HepG2 (cell line): ENCODE measurements at regions not wholly inside any gene's neighbourhood (a gene's known extent, or its start where the extent isn't known, plus 50 kb on each side); places are given as distances from the start of the nearest gene placed in this dataset.

Source experiments
- ARHGAP35 ChIP-seq: sonication (generic); formaldehyde crosslinking; IDR thresholded peaks from 2 replicates; pipeline ENCODE4 v1.9.0; 2022; ENCODE audit warnings: mild to moderate bottlenecking, inconsistent platforms, moderate library complexity, missing genetic modification reagents, borderline replicate concordance
- GABPA ChIP-seq, 2 experiments: IDR thresholded peaks; 2 replicates each; pipeline ENCODE4 v1.6.1; 2011 to 2016; ENCODE audit warnings: low read depth in 2 of 2, low read length in 1 of 2, missing biosample characterization in 1 of 2, missing genetic modification characterization in 1 of 2
- HDAC2 ChIP-seq: sonication (generic); formaldehyde crosslinking; IDR thresholded peaks from 2 replicates; pipeline ENCODE4 v1.4.0; 2020; ENCODE audit warnings: missing genetic modification reagents
- NCOA2 ChIP-seq: sonication (generic); formaldehyde crosslinking; IDR thresholded peaks from 2 replicates; pipeline ENCODE4 v1.8.0; 2022; ENCODE audit warnings: inconsistent platforms
- NFE2 ChIP-seq: sonication (generic); formaldehyde crosslinking; IDR thresholded peaks from 2 replicates; pipeline ENCODE4 v1.4.0; 2020; ENCODE audit warnings: missing genetic modification reagents
- NFYB ChIP-seq: sonication (generic); formaldehyde crosslinking; IDR thresholded peaks from 2 replicates; pipeline ENCODE4 v1.4.0; 2020; ENCODE audit warnings: missing genetic modification reagents
- ZBTB3 ChIP-seq: sonication (generic); formaldehyde crosslinking; IDR thresholded peaks from 2 replicates; pipeline ENCODE4 v1.4.0; 2020; ENCODE audit warnings: low read depth, mild to moderate bottlenecking, moderate library complexity, missing genetic modification reagents, borderline replicate concordance
- ZBTB38 ChIP-seq: sonication (generic); formaldehyde crosslinking; IDR thresholded peaks from 2 replicates; pipeline ENCODE4 v1.5.1; 2020; ENCODE audit warnings: mild to moderate bottlenecking, missing genetic modification reagents
- ZNF12 ChIP-seq: sonication (generic); formaldehyde crosslinking; IDR thresholded peaks from 2 replicates; pipeline ENCODE4 v1.5.0; 2020; ENCODE audit warnings: missing genetic modification reagents
- ZNF232 ChIP-seq: sonication (generic); formaldehyde crosslinking; IDR thresholded peaks from 2 replicates; pipeline ENCODE4 v1.4.0; 2020; ENCODE audit warnings: missing genetic modification reagents, borderline replicate concordance
- ZNF326 ChIP-seq: sonication (generic); formaldehyde crosslinking; IDR thresholded peaks from 2 replicates; pipeline ENCODE4 v1.4.0; 2020; ENCODE audit warnings: missing genetic modification reagents, borderline replicate concordance
- ZNF337 ChIP-seq: sonication (generic); formaldehyde crosslinking; IDR thresholded peaks from 2 replicates; pipeline ENCODE4 v1.5.1; 2020; ENCODE audit warnings: missing genetic modification reagents, low read depth, mild to moderate bottlenecking, borderline replicate concordance
- ZNF564 ChIP-seq: sonication (generic); formaldehyde crosslinking; IDR thresholded peaks from 2 replicates; pipeline ENCODE4 v1.8.1; 2023; ENCODE audit warnings: mild to moderate bottlenecking, missing genetic modification reagents
- ZSCAN21 ChIP-seq: sonication (generic); formaldehyde crosslinking; IDR thresholded peaks from 2 replicates; pipeline ENCODE4 v1.8.0; 2022; ENCODE audit warnings: mild to moderate bottlenecking, missing genetic modification reagents, moderate library complexity, borderline replicate concordance
- TF ChIP-seq, protein P1 (sequence below): IDR thresholded peaks from 2 replicates; pipeline ENCODE4 v1.6.1; 2016
- TF ChIP-seq, protein P2 (sequence below): sonication (generic); formaldehyde crosslinking; IDR thresholded peaks from 2 replicates; pipeline ENCODE4 v1.5.1; 2020; ENCODE audit warnings: mild to moderate bottlenecking, missing genetic modification reagents, moderate library complexity
- TF ChIP-seq, protein P3 (sequence below): sonication (generic); formaldehyde crosslinking; IDR thresholded peaks from 2 replicates; pipeline ENCODE4 v1.4.0; 2020; ENCODE audit warnings: low read depth, mild to moderate bottlenecking, missing genetic modification reagents
- TF ChIP-seq, protein P4 (sequence below): sonication (generic); formaldehyde crosslinking; IDR thresholded peaks from 2 replicates; pipeline ENCODE4 v1.4.0; 2020; ENCODE audit warnings: low read depth, mild to moderate bottlenecking, missing genetic modification reagents
- TF ChIP-seq, protein P5 (sequence below): sonication (generic); formaldehyde crosslinking; IDR thresholded peaks from 2 replicates; pipeline ENCODE4 v1.8.1; 2023; ENCODE audit warnings: mild to moderate bottlenecking, missing genetic modification reagents

DNA sequence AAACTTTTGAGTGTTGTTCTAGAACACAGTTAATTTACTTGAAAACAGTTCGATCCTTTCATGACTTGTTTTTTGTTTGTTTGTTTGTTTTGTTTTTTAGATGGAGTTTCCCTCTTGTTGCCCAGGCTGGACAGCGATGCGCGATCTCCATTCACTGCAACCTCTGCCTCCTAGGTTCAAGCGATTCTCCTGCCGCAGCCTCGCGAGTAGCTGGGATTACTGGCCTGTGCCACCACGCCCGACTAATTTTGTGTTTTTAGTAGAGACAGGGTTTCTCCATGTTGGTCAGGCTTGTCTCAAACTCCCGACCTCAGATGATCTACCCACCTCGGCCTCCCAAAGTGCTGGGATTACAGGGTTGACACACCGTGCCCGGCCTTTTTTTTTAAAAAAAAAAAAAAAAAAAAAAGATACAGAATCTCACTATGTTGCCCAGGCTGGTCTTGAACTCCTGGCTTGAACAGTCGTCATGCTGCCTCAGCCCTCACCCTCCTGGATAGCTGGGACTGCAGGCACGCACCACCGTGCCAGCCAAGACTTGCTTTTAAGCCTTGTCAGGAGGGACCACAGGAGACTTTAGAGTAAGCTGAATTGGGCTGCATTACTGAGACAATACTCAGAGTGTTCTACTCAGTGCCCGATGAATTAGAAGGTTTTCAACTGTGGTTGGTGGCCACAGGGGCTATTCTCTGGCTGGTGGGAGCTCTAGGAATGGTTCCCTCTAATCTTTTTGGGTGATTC, 76.7 kb upstream of the SLC22A16 start (continued):
- TF ChIP-seq ZBTB38 (CRISPR knock-in tag) (peak; percentile 68; the same call in 1 of the 2 replicates), ZNF564 (CRISPR knock-in tag) (no peak), NFE2 (CRISPR knock-in tag) (no peak), ZNF337 (no peak), ARHGAP35 (CRISPR knock-in tag) (no peak), NCOA2 (CRISPR knock-in tag) (no peak), ZSCAN21 (CRISPR knock-in tag) (no peak), ZNF326 (no peak), GABPA (IDR thresholded peaks at IDR 0.05; ENCODE audit: low read depth, low read length) (no peak), GABPA (CRISPR knock-in tag; IDR thresholded peaks at IDR 0.05; ENCODE audit: low read depth) (no peak), ZNF12 (CRISPR knock-in tag) (no peak), NFYB (no peak), ZBTB3 (CRISPR knock-in tag) (no peak), ZNF232 (CRISPR knock-in tag) (no peak), HDAC2 (CRISPR knock-in tag) (0 out of 2 replicates have a peak, but pooled peaks have one; percentile 3)
- TF ChIP-seq, protein P1, sequence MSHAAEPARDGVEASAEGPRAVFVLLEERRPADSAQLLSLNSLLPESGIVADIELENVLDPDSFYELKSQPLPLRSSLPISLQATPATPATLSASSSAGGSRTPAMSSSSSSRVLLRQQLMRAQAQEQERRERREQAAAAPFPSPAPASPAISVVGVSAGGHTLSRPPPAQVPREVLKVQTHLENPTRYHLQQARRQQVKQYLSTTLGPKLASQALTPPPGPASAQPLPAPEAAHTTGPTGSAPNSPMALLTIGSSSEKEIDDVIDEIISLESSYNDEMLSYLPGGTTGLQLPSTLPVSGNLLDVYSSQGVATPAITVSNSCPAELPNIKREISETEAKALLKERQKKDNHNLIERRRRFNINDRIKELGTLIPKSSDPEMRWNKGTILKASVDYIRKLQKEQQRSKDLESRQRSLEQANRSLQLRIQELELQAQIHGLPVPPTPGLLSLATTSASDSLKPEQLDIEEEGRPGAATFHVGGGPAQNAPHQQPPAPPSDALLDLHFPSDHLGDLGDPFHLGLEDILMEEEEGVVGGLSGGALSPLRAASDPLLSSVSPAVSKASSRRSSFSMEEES, result no peak
- TF ChIP-seq, protein P2, sequence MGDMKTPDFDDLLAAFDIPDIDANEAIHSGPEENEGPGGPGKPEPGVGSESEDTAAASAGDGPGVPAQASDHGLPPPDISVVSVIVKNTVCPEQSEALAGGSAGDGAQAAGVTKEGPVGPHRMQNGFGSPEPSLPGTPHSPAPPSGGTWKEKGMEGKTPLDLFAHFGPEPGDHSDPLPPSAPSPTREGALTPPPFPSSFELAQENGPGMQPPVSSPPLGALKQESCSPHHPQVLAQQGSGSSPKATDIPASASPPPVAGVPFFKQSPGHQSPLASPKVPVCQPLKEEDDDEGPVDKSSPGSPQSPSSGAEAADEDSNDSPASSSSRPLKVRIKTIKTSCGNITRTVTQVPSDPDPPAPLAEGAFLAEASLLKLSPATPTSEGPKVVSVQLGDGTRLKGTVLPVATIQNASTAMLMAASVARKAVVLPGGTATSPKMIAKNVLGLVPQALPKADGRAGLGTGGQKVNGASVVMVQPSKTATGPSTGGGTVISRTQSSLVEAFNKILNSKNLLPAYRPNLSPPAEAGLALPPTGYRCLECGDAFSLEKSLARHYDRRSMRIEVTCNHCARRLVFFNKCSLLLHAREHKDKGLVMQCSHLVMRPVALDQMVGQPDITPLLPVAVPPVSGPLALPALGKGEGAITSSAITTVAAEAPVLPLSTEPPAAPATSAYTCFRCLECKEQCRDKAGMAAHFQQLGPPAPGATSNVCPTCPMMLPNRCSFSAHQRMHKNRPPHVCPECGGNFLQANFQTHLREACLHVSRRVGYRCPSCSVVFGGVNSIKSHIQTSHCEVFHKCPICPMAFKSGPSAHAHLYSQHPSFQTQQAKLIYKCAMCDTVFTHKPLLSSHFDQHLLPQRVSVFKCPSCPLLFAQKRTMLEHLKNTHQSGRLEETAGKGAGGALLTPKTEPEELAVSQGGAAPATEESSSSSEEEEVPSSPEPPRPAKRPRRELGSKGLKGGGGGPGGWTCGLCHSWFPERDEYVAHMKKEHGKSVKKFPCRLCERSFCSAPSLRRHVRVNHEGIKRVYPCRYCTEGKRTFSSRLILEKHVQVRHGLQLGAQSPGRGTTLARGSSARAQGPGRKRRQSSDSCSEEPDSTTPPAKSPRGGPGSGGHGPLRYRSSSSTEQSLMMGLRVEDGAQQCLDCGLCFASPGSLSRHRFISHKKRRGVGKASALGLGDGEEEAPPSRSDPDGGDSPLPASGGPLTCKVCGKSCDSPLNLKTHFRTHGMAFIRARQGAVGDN (CRISPR knock-in tag), result peak; percentile 46
- TF ChIP-seq, protein P3, sequence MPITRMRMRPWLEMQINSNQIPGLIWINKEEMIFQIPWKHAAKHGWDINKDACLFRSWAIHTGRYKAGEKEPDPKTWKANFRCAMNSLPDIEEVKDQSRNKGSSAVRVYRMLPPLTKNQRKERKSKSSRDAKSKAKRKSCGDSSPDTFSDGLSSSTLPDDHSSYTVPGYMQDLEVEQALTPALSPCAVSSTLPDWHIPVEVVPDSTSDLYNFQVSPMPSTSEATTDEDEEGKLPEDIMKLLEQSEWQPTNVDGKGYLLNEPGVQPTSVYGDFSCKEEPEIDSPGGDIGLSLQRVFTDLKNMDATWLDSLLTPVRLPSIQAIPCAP (CRISPR knock-in tag), result no peak
- TF ChIP-seq, protein P4, sequence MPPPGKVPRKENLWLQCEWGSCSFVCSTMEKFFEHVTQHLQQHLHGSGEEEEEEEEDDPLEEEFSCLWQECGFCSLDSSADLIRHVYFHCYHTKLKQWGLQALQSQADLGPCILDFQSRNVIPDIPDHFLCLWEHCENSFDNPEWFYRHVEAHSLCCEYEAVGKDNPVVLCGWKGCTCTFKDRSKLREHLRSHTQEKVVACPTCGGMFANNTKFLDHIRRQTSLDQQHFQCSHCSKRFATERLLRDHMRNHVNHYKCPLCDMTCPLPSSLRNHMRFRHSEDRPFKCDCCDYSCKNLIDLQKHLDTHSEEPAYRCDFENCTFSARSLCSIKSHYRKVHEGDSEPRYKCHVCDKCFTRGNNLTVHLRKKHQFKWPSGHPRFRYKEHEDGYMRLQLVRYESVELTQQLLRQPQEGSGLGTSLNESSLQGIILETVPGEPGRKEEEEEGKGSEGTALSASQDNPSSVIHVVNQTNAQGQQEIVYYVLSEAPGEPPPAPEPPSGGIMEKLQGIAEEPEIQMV (CRISPR knock-in tag), result no peak
- TF ChIP-seq, protein P5, sequence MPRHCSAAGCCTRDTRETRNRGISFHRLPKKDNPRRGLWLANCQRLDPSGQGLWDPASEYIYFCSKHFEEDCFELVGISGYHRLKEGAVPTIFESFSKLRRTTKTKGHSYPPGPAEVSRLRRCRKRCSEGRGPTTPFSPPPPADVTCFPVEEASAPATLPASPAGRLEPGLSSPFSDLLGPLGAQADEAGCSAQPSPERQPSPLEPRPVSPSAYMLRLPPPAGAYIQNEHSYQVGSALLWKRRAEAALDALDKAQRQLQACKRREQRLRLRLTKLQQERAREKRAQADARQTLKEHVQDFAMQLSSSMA (CRISPR knock-in tag), result 0 out of 2 replicates have a peak, but pooled peaks have one; percentile 24
